IPS-20b (cell line): ENCODE measurements at regions not wholly inside any gene's neighbourhood (a gene's known extent, or its start where the extent isn't known, plus 50 kb on each side); places are given as distances from the start of the nearest gene placed in this dataset.

Source experiments
- H3K27ac ChIP-seq: one replicate; pipeline ENCODE4 v1.5.1; 2013; ENCODE audit warnings: low read length
- H3K27me3 ChIP-seq: 2 replicates; pipeline ENCODE4 v1.6.1; 2013; ENCODE audit warnings: mild to moderate bottlenecking, low read length, inconsistent platforms; ENCODE audit not compliant: insufficient read depth
- H3K36me3 ChIP-seq: 2 replicates; pipeline ENCODE4 v1.6.1; 2013; ENCODE audit warnings: low read depth, mild to moderate bottlenecking, inconsistent platforms, low read length, moderate library complexity; ENCODE audit not compliant: insufficient read depth
- H3K4me1 ChIP-seq: 2 replicates; pipeline ENCODE4 v1.6.1; 2013; ENCODE audit warnings: mild to moderate bottlenecking, control low read depth, inconsistent platforms, low read length, moderate library complexity; ENCODE audit not compliant: insufficient read depth
- H3K4me3 ChIP-seq: 2 replicates; pipeline ENCODE4 v1.5.1; 2013; ENCODE audit warnings: mild to moderate bottlenecking, low read length, inconsistent platforms
- H3K9ac ChIP-seq: 2 replicates; pipeline ENCODE4 v1.6.1; 2013; ENCODE audit warnings: low read depth, mild to moderate bottlenecking, inconsistent platforms, low read length, moderate library complexity
- H3K9me3 ChIP-seq: 2 replicates; pipeline ENCODE4 v1.6.1; 2013; ENCODE audit warnings: mild to moderate bottlenecking, low read depth, low read length, inconsistent platforms; ENCODE audit not compliant: insufficient read depth

- Histone ChIP-seq H3K4me3 (no peak overlapping the region), H3K27ac (no peak overlapping the region)
These were observed 246.8 kb downstream of the RAD51AP2 start for GRCh38 chr2:17271416-17271815.

GRCh38 chr2:17270894-17271293 lies 247.3 kb downstream of the RAD51AP2 start:
- H3K9ac ChIP-seq, result no peak overlapping the region
- H3K27me3 ChIP-seq, result no peaks in the 10 kb centered on the region
- H3K36me3 ChIP-seq, result no peaks in the 10 kb centered on the region
- H3K9me3 ChIP-seq, result no peaks in the 10 kb centered on the region
- no peak overlapping the region for H3K4me3 ChIP-seq
- no peak overlapping the region for H3K27ac ChIP-seq
- H3K4me1 ChIP-seq, result no peaks in the 10 kb centered on the region

More at GRCh38 chr2:17271416-17271815, 246.8 kb downstream of the RAD51AP2 start:
- H3K36me3 ChIP-seq, result no peaks in the 10 kb centered on the region
- H3K9me3 ChIP-seq, result no peaks in the 10 kb centered on the region
- H3K4me1 ChIP-seq, result no peaks in the 10 kb centered on the region
- H3K9ac ChIP-seq, result no peak overlapping the region
- H3K27me3 ChIP-seq, result no peaks in the 10 kb centered on the region

- no peak overlapping the region for H3K4me3 ChIP-seq
These were observed 254.7 kb downstream of the RAD51AP2 start for GRCh38 chr2:17263570-17263968.

GRCh38 chr2:17262854-17263569 lies 255.2 kb downstream of the RAD51AP2 start:
- H3K4me3 ChIP-seq, result no peak overlapping the region
- H3K4me1 ChIP-seq, result no peaks in the 10 kb centered on the region
- no peaks in the 10 kb centered on the region for H3K27me3 ChIP-seq
- H3K9ac ChIP-seq, result no peak overlapping the region
- no peaks in the 10 kb centered on the region for H3K9me3 ChIP-seq
- no peak overlapping the region for H3K27ac ChIP-seq
- no peaks in the 10 kb centered on the region for H3K36me3 ChIP-seq

More at GRCh38 chr2:17263570-17263968, 254.7 kb downstream of the RAD51AP2 start:
- no peak overlapping the region for H3K9ac ChIP-seq
- H3K4me1 ChIP-seq, result no peaks in the 10 kb centered on the region
- no peaks in the 10 kb centered on the region for H3K36me3 ChIP-seq
- no peaks in the 10 kb centered on the region for H3K27me3 ChIP-seq
- H3K27ac ChIP-seq, result no peak overlapping the region
- no peaks in the 10 kb centered on the region for H3K9me3 ChIP-seq

- H3K9me3 ChIP-seq, result no peaks in the 10 kb centered on the region
- H3K27ac ChIP-seq, result no peak overlapping the region
- H3K4me3 ChIP-seq, result no peak overlapping the region
- no peaks in the 10 kb centered on the region for H3K4me1 ChIP-seq
- H3K9ac ChIP-seq, result no peak overlapping the region
- H3K27me3 ChIP-seq, result no peaks in the 10 kb centered on the region
- no peaks in the 10 kb centered on the region for H3K36me3 ChIP-seq
These were observed 258.6 kb downstream of the RAD51AP2 start for GRCh38 chr2:17259613-17260012.

- no peaks in the 10 kb centered on the region for H3K9me3 ChIP-seq
- no peaks in the 10 kb centered on the region for H3K36me3 ChIP-seq
- no peaks in the 10 kb centered on the region for H3K27me3 ChIP-seq
- no peak overlapping the region for H3K27ac ChIP-seq
- no peak overlapping the region for H3K4me3 ChIP-seq
- no peak overlapping the region for H3K9ac ChIP-seq
- no peaks in the 10 kb centered on the region for H3K4me1 ChIP-seq
These were observed 259.4 kb downstream of the RAD51AP2 start for GRCh38 chr2:17258861-17259260.

- H3K9me3 ChIP-seq, result no peaks in the 10 kb centered on the region
- no peak overlapping the region for H3K4me3 ChIP-seq
- H3K4me1 ChIP-seq, result no peaks in the 10 kb centered on the region
These were observed 260.9 kb downstream of the RAD51AP2 start for GRCh38 chr2:17257189-17257909.

GRCh38 chr2:17255071-17255470 lies 263.2 kb downstream of the RAD51AP2 start:
- H3K9me3 ChIP-seq, result no peaks in the 10 kb centered on the region
- no peak overlapping the region for H3K4me3 ChIP-seq
- H3K9ac ChIP-seq, result no peak overlapping the region
- H3K27me3 ChIP-seq, result no peaks in the 10 kb centered on the region
- no peak overlapping the region for H3K27ac ChIP-seq
- H3K4me1 ChIP-seq, result no peaks in the 10 kb centered on the region
- no peaks in the 10 kb centered on the region for H3K36me3 ChIP-seq

More at GRCh38 chr2:17257189-17257909, 260.9 kb downstream of the RAD51AP2 start:
- Histone ChIP-seq H3K27ac (no peak overlapping the region), H3K9ac (no peak overlapping the region), H3K27me3 (no peaks in the 10 kb centered on the region), H3K36me3 (no peaks in the 10 kb centered on the region)

GRCh38 chr2:17254421-17254820 lies 263.8 kb downstream of the RAD51AP2 start:
- H3K9ac ChIP-seq, result no peak overlapping the region
- H3K27me3 ChIP-seq, result no peaks in the 10 kb centered on the region
- H3K36me3 ChIP-seq, result no peaks in the 10 kb centered on the region
- H3K27ac ChIP-seq, result no peak overlapping the region
- no peak overlapping the region for H3K4me3 ChIP-seq
- no peaks in the 10 kb centered on the region for H3K4me1 ChIP-seq
- H3K9me3 ChIP-seq, result no peaks in the 10 kb centered on the region

- Histone ChIP-seq H3K4me1 (no peaks in the 10 kb centered on the region), H3K4me3 (no peak overlapping the region), H3K27me3 (no peaks in the 10 kb centered on the region), H3K27ac (no peak overlapping the region), H3K36me3 (no peaks in the 10 kb centered on the region), H3K9me3 (no peaks in the 10 kb centered on the region), H3K9ac (no peak overlapping the region)
These were observed 266.0 kb downstream of the RAD51AP2 start for GRCh38 chr2:17252258-17252657.

- Histone ChIP-seq H3K9ac (no peak overlapping the region), H3K36me3 (no peaks in the 10 kb centered on the region), H3K27me3 (no peaks in the 10 kb centered on the region), H3K4me1 (no peaks in the 10 kb centered on the region), H3K4me3 (no peak overlapping the region), H3K27ac (no peak overlapping the region), H3K9me3 (no peaks in the 10 kb centered on the region)
These were observed 267.1 kb downstream of the RAD51AP2 start for GRCh38 chr2:17251171-17251570.

- Histone ChIP-seq H3K9ac (no peak overlapping the region), H3K4me1 (no peaks in the 10 kb centered on the region), H3K27me3 (no peaks in the 10 kb centered on the region), H3K27ac (no peak overlapping the region), H3K4me3 (no peak overlapping the region), H3K9me3 (no peaks in the 10 kb centered on the region), H3K36me3 (no peaks in the 10 kb centered on the region)
These were observed 269.0 kb downstream of the RAD51AP2 start for GRCh38 chr2:17249249-17249648.
